ENCODE measurements at regions not wholly inside any gene's neighbourhood (a gene's known extent, or its start where the extent isn't known, plus 50 kb on each side); places are given as distances from the start of the nearest gene placed in this dataset.

DNA sequence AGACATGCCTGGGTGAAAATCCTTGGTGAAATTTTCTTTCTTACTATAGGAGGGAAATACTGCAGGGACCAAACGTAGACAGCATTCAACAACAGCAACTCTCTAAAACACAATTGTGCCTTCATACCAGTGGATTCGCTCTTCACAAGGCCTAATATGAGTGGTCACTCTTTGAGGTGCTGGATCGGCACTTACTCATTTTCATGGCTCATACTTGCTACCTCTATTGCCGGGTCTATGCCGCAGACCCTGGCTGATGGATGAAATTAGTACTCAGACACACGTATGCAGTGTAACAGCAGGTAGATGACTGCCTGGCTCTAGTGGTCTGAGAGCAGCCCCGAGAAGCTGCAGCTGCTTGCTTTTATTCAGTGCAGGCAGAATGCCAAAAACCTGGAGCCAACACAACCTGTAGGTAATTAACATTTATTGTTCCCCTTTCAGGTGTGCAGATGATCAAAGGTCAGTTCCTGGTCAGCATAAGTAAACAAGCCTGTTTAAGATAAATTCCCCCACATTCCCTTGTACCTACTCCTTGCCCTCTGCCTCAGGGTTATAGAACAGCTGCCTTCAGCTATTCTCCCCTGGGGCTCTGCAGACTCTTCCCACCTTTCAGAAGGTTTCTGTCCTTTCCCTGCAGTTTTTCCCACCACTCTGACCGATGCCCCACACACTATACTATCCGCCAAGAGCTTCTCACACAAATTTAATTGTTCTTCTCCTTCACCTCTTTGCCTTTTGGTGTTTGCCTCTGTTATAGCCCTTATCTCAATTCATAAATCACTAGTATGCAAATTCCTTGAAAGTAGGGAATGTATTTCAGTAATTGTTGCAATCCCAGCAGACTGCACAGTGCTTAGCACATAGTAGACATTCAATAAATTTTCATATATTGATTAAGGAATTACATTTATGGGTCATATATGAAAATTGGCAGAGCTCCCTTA is 210.0 kb downstream of the SPANXN3 start:
- Histone ChIP-seq H3K4me1 (ENCODE audit: control insufficient read depth, insufficient read depth, low read depth, low read length) (no peaks in the 10 kb centered on the region), H3K9me3 (ENCODE audit: control insufficient read depth, low read length) (peaks cover 3% of the 10 kb centered on the region), H3K14ac (ENCODE audit: low read length in 2 of 2) (no peak overlapping the region), H3K27me3 (ENCODE audit: control insufficient read depth in 1 of 2, insufficient read depth in 1 of 2, low read length in 2 of 2) (no peaks in the 10 kb centered on the region), H3K4me2 (ENCODE audit: low read length, poor library complexity, severe bottlenecking) (no peak overlapping the region), H3K79me1 (replicated peaks; ENCODE audit: low read length, poor library complexity, severe bottlenecking) (no peaks in the 10 kb centered on the region), H3K27ac (ENCODE audit: low read length, poor library complexity, severe bottlenecking) (no peak overlapping the region), H4K91ac (ENCODE audit: low read length) (no peak overlapping the region), H2AFZ (ENCODE audit: low read depth, low read length) (no peak overlapping the region), H2BK5ac (ENCODE audit: low read depth, low read length, poor library complexity, severe bottlenecking) (no peak overlapping the region), H3K4ac (ENCODE audit: low read depth in 1 of 2, low read length in 2 of 2) (no peak overlapping the region), H3K36me3 (ENCODE audit: control insufficient read depth in 1 of 2, insufficient read depth in 2 of 2, low read depth in 1 of 2, low read length in 2 of 2) (no peaks in the 10 kb centered on the region), H3K18ac (ENCODE audit: low read depth in 1 of 2, low read length in 2 of 2) (no peak overlapping the region), H3K9ac (ENCODE audit: low read length) (no peak overlapping the region), H2BK15ac (ENCODE audit: low read depth, poor library complexity, severe bottlenecking) (no peak overlapping the region), H2BK12ac (ENCODE audit: low read length in 2 of 2) (no peak overlapping the region), H4K8ac (ENCODE audit: low read length) (no peak overlapping the region), H2AK5ac (ENCODE audit: low read length, severe bottlenecking) (no peak overlapping the region), H2BK120ac (ENCODE audit: low read depth, low read length) (no peak overlapping the region), H3K4me3 (ENCODE audit: insufficient read depth in 1 of 2, low read depth in 1 of 2, low read length in 2 of 2) (no peak overlapping the region), H3K23ac (ENCODE audit: low read length in 2 of 2) (no peak overlapping the region)
- 68% methylated on average over 6 of the region's 9 CpGs for WGBS
- no peak for DNase-seq

DNA sequence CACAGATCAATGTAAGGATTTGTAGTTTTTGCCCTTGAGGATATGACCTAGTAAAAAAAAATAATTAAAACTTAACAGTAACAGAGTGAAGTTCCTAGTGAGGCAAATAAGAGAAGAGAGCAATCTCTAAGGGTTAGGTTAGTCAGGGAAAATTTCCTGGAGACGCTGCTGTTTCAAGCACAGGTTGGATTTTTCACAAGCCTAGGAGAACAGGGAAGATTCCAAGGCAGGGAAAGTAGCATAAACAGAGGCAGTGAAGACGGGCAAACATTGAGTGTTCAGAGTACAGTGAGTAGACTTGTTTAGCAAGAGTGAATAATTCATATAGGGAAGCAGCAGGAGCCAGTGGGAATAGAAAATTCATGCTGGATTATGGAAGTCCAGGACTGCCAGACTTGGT is 212.8 kb downstream of the SPANXN3 start:
- Histone ChIP-seq H4K8ac (ENCODE audit: low read length) (no peak overlapping the region), H2BK120ac (ENCODE audit: low read depth, low read length) (no peak overlapping the region), H2BK15ac (ENCODE audit: low read depth, poor library complexity, severe bottlenecking) (no peak overlapping the region), H3K9ac (ENCODE audit: low read length) (no peak overlapping the region), H2BK5ac (ENCODE audit: low read depth, low read length, poor library complexity, severe bottlenecking) (no peak overlapping the region), H3K18ac (ENCODE audit: low read depth in 1 of 2, low read length in 2 of 2) (no peak overlapping the region), H2AFZ (ENCODE audit: low read depth, low read length) (no peak overlapping the region), H3K4ac (ENCODE audit: low read depth in 1 of 2, low read length in 2 of 2) (no peak overlapping the region), H3K4me2 (ENCODE audit: low read length, poor library complexity, severe bottlenecking) (no peak overlapping the region), H2BK12ac (ENCODE audit: low read length in 2 of 2) (no peak overlapping the region), H2AK5ac (ENCODE audit: low read length, severe bottlenecking) (no peak overlapping the region), H4K91ac (ENCODE audit: low read length) (no peak overlapping the region), H3K23ac (ENCODE audit: low read length in 2 of 2) (no peak overlapping the region), H3K4me3 (ENCODE audit: insufficient read depth in 1 of 2, low read depth in 1 of 2, low read length in 2 of 2) (no peak overlapping the region), H3K27me3 (ENCODE audit: control insufficient read depth in 1 of 2, insufficient read depth in 1 of 2, low read length in 2 of 2) (no peaks in the 10 kb centered on the region), H3K36me3 (ENCODE audit: control insufficient read depth in 1 of 2, insufficient read depth in 2 of 2, low read depth in 1 of 2, low read length in 2 of 2) (no peaks in the 10 kb centered on the region), H3K79me1 (replicated peaks; ENCODE audit: low read length, poor library complexity, severe bottlenecking) (no peaks in the 10 kb centered on the region), H3K9me3 (ENCODE audit: control insufficient read depth, low read length) (peaks cover 3% of the 10 kb centered on the region), H3K14ac (ENCODE audit: low read length in 2 of 2) (no peak overlapping the region), H3K27ac (ENCODE audit: low read length, poor library complexity, severe bottlenecking) (no peak overlapping the region), H3K4me1 (ENCODE audit: control insufficient read depth, insufficient read depth, low read depth, low read length) (no peaks in the 10 kb centered on the region)
- no peak for DNase-seq
- WGBS: 64% methylated on average over 2 of the region's 2 CpGs

DNA sequence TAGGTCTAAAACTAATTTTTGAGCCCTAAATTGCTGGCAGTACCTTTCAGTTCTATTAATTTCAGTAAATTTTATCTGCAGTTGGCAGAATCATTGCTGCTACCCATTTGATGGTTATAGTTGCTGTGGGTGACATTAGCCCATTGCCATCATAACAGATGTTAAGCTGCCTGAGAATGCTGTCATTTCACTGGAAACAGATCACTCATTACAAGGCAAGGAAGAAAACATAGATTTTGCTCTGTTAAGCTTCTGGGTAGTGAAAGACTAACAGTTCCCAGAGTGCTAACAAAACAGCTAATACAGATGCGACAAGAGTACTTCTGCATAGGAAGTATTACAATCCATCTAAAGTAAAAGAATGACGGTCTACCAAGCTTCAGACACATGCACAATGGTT is 213.2 kb downstream of the SPANXN3 start:
- Histone ChIP-seq H3K14ac (ENCODE audit: low read length in 2 of 2) (no peak overlapping the region), H3K4me2 (ENCODE audit: low read length, poor library complexity, severe bottlenecking) (no peak overlapping the region), H3K4me1 (ENCODE audit: control insufficient read depth, insufficient read depth, low read depth, low read length) (no peaks in the 10 kb centered on the region), H3K9me3 (ENCODE audit: control insufficient read depth, low read length) (peaks cover 3% of the 10 kb centered on the region), H2AK5ac (ENCODE audit: low read length, severe bottlenecking) (no peak overlapping the region), H3K4ac (ENCODE audit: low read depth in 1 of 2, low read length in 2 of 2) (no peak overlapping the region), H2BK15ac (ENCODE audit: low read depth, poor library complexity, severe bottlenecking) (no peak overlapping the region), H3K18ac (ENCODE audit: low read depth in 1 of 2, low read length in 2 of 2) (no peak overlapping the region), H3K4me3 (ENCODE audit: insufficient read depth in 1 of 2, low read depth in 1 of 2, low read length in 2 of 2) (no peak overlapping the region), H3K23ac (ENCODE audit: low read length in 2 of 2) (no peak overlapping the region), H3K79me1 (replicated peaks; ENCODE audit: low read length, poor library complexity, severe bottlenecking) (no peaks in the 10 kb centered on the region), H2BK12ac (ENCODE audit: low read length in 2 of 2) (no peak overlapping the region), H4K8ac (ENCODE audit: low read length) (no peak overlapping the region), H3K27ac (ENCODE audit: low read length, poor library complexity, severe bottlenecking) (no peak overlapping the region), H3K27me3 (ENCODE audit: control insufficient read depth in 1 of 2, insufficient read depth in 1 of 2, low read length in 2 of 2) (no peaks in the 10 kb centered on the region), H2BK5ac (ENCODE audit: low read depth, low read length, poor library complexity, severe bottlenecking) (no peak overlapping the region), H3K36me3 (ENCODE audit: control insufficient read depth in 1 of 2, insufficient read depth in 2 of 2, low read depth in 1 of 2, low read length in 2 of 2) (no peaks in the 10 kb centered on the region), H2AFZ (ENCODE audit: low read depth, low read length) (no peak overlapping the region), H3K9ac (ENCODE audit: low read length) (no peak overlapping the region), H4K91ac (ENCODE audit: low read length) (no peak overlapping the region), H2BK120ac (ENCODE audit: low read depth, low read length) (no peak overlapping the region)
- WGBS: no CpG with 5 or more reads among the region's 2 CpGs
- no peak for DNase-seq

DNA sequence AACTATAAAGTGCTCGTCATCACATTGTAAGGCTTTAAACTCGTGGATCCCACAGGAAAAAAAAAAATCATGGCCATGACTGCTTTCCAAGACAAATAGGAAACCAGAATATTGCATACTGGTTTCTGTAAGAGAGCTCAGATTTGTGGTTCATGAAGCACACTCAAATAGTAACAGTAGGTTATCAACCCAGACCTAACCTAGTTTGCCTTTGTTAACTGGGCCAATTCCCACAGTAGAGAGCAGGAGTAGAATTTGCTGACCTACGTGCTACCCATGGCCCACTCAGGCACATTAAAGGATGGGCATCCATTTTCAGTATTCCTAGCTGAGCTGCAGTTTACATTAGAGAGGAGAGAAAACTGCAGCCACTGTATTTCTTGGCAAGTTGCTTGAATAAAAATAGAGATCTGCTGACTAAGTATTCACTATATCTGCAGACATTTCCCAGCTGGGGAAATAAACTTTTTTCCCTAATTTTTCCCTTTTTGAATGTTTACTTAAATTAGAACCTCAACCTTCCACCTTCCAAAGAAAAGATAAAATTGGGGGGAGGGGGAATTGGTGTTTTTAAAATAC is 218.5 kb downstream of the SPANXN3 start:
- Histone ChIP-seq H3K79me1 (replicated peaks; ENCODE audit: low read length, poor library complexity, severe bottlenecking) (no peaks in the 10 kb centered on the region), H3K4me1 (ENCODE audit: control insufficient read depth, insufficient read depth, low read depth, low read length) (no peaks in the 10 kb centered on the region), H3K9ac (ENCODE audit: low read length) (no peak overlapping the region), H3K4me2 (ENCODE audit: low read length, poor library complexity, severe bottlenecking) (no peak overlapping the region), H3K36me3 (ENCODE audit: control insufficient read depth in 1 of 2, insufficient read depth in 2 of 2, low read depth in 1 of 2, low read length in 2 of 2) (no peaks in the 10 kb centered on the region), H2AK5ac (ENCODE audit: low read length, severe bottlenecking) (no peak overlapping the region), H3K27me3 (ENCODE audit: control insufficient read depth in 1 of 2, insufficient read depth in 1 of 2, low read length in 2 of 2) (no peaks in the 10 kb centered on the region), H3K4me3 (ENCODE audit: insufficient read depth in 1 of 2, low read depth in 1 of 2, low read length in 2 of 2) (no peak overlapping the region), H4K8ac (ENCODE audit: low read length) (no peak overlapping the region), H3K18ac (ENCODE audit: low read depth in 1 of 2, low read length in 2 of 2) (no peak overlapping the region), H2BK12ac (ENCODE audit: low read length in 2 of 2) (no peak overlapping the region), H3K27ac (ENCODE audit: low read length, poor library complexity, severe bottlenecking) (no peak overlapping the region), H3K9me3 (ENCODE audit: control insufficient read depth, low read length) (peaks cover 9% of the 10 kb centered on the region), H4K91ac (ENCODE audit: low read length) (no peak overlapping the region), H3K23ac (ENCODE audit: low read length in 2 of 2) (no peak overlapping the region), H2BK5ac (ENCODE audit: low read depth, low read length, poor library complexity, severe bottlenecking) (no peak overlapping the region), H2BK15ac (ENCODE audit: low read depth, poor library complexity, severe bottlenecking) (no peak overlapping the region), H3K14ac (ENCODE audit: low read length in 2 of 2) (no peak overlapping the region), H3K4ac (ENCODE audit: low read depth in 1 of 2, low read length in 2 of 2) (no peak overlapping the region), H2AFZ (ENCODE audit: low read depth, low read length) (no peak overlapping the region), H2BK120ac (ENCODE audit: low read depth, low read length) (no peak overlapping the region)
- no peak for DNase-seq
- WGBS: no CpG with 5 or more reads among the region's 3 CpGs
